ENCODE measurements at regions not wholly inside any gene's neighbourhood (a gene's known extent, or its start where the extent isn't known, plus 50 kb on each side); places are given as distances from the start of the nearest gene placed in this dataset.

DNA sequence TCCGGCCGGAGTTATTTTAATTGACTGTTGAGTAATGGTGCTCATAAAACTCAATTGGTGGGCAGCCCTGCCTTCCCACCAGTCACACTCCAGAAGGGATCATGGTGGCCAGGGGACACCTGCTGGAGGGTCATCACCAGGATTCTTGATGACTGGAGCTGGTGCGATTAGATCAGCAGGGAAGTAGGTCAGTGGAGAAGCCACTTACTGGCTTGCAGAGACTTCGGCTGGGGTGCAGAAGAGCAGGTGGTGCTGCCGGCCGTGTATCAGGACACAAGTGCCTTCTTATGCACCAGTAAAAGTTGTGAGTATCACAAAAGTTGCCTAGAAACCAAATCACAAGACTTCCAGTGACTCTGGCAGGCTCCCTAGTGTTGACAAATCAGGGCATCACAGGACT lies 82.6 kb upstream of the CHCHD3 start:
- no peak for TF ChIP-seq HNF4G (IDR thresholded peaks at IDR 0.05)
- Histone ChIP-seq H3K9me3 (ENCODE audit: control insufficient read depth in 4 of 4, low read length in 3 of 4) (no peaks in the 10 kb centered on the region), H3K4me3 (ENCODE audit: low read depth in 1 of 3, low read length in 3 of 3) (no peak overlapping the region), H3K4me1 (ENCODE audit: control insufficient read depth in 4 of 4, insufficient read depth in 4 of 4, low read length in 3 of 4) (no peaks in the 10 kb centered on the region), H3K36me3 (ENCODE audit: control insufficient read depth in 4 of 4, insufficient read depth in 3 of 4, low read depth in 1 of 4, low read length in 3 of 4) (no peaks in the 10 kb centered on the region), H3K27ac (ENCODE audit: low read depth in 1 of 2, low read length in 2 of 2) (no peak overlapping the region), H3K27me3 (ENCODE audit: control insufficient read depth in 4 of 4, insufficient read depth in 4 of 4, low read length in 3 of 4) (no peaks in the 10 kb centered on the region), H3K9ac (ENCODE audit: low read depth in 1 of 2, low read length in 2 of 2) (no peak overlapping the region)
- 84% methylated on average over 6 of the region's 6 CpGs for WGBS
- no peak for DNase-seq (ENCODE audit: low spot score)

DNA sequence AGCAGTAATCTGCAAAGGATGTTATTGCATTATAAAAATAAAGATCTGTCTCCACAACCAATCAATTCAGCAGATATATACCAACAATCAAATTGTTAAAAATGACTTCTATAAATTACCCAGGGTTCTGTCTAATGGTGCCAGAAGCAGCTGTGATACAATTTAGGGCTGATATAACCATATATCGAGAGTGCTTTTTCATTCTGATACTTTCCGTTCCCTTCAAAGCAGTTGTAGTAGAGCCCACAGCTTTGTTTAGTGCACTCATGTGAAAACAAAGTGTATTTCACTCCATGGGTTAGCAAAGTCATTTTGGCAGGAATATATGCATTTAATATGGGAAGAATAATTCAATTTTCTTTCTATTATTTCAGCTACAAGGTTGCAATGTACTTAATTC lies 83.1 kb upstream of the CHCHD3 start:
- H3K4me3 ChIP-seq (ENCODE audit: low read depth in 1 of 3, low read length in 3 of 3), result no peak overlapping the region
- H3K36me3 ChIP-seq (ENCODE audit: control insufficient read depth in 4 of 4, insufficient read depth in 3 of 4, low read depth in 1 of 4, low read length in 3 of 4), result no peaks in the 10 kb centered on the region
- no peak for DNase-seq (ENCODE audit: low spot score)
- no peaks in the 10 kb centered on the region for H3K4me1 ChIP-seq (ENCODE audit: control insufficient read depth in 4 of 4, insufficient read depth in 4 of 4, low read length in 3 of 4)
- H3K27me3 ChIP-seq (ENCODE audit: control insufficient read depth in 4 of 4, insufficient read depth in 4 of 4, low read length in 3 of 4), result no peaks in the 10 kb centered on the region
- no peaks in the 10 kb centered on the region for H3K9me3 ChIP-seq (ENCODE audit: control insufficient read depth in 4 of 4, low read length in 3 of 4)
- 87% methylated on average over 2 of the region's 2 CpGs for WGBS
- TF ChIP-seq ATF3 (IDR thresholded peaks at IDR 0.05) (no peak), RAD21 (IDR thresholded peaks at IDR 0.05) (no peak)
- no peak overlapping the region for H3K9ac ChIP-seq (ENCODE audit: low read depth in 1 of 2, low read length in 2 of 2)
- no peak overlapping the region for H3K27ac ChIP-seq (ENCODE audit: low read depth in 1 of 2, low read length in 2 of 2)

GRCh38 chr7:133165529-133165928 lies 83.6 kb upstream of the CHCHD3 start:
- TF ChIP-seq TAF1 (conservative IDR thresholded peaks at IDR 0.05) (no peak), RAD21 (IDR thresholded peaks at IDR 0.05) (no peak), SP1 (IDR thresholded peaks at IDR 0.05) (no peak), HNF4G (IDR thresholded peaks at IDR 0.05) (no peak), FOXA2 (IDR thresholded peaks at IDR 0.05) (no peak), MAX (IDR thresholded peaks at IDR 0.05) (no peak), ATF3 (IDR thresholded peaks at IDR 0.05) (no peak), ZBTB33 (IDR thresholded peaks at IDR 0.05) (no peak), REST (IDR thresholded peaks at IDR 0.05) (no peak), RXRA (IDR thresholded peaks at IDR 0.05) (no peak), NR2F2 (IDR thresholded peaks at IDR 0.05) (no peak), JUND (IDR thresholded peaks at IDR 0.05) (no peak), CTCF (IDR thresholded peaks at IDR 0.05; ENCODE audit: low read depth, low read length, missing input control) (no peak), YY1 (IDR thresholded peaks at IDR 0.05) (no peak), FOXA1 (IDR thresholded peaks at IDR 0.05) (no peak), EGR1 (IDR thresholded peaks at IDR 0.05; ENCODE audit: low read depth in 2 of 2) (no peak), GABPA (IDR thresholded peaks at IDR 0.05 in 1 of 2, conservative IDR thresholded peaks at IDR 0.05 in 1 of 2) (no peak), HNF4A (conservative IDR thresholded peaks at IDR 0.05) (no peak)
- Histone ChIP-seq H3K27ac (ENCODE audit: low read depth in 1 of 2, low read length in 2 of 2) (no peak overlapping the region), H3K27me3 (ENCODE audit: control insufficient read depth in 4 of 4, insufficient read depth in 4 of 4, low read length in 3 of 4) (no peaks in the 10 kb centered on the region), H3K9ac (ENCODE audit: low read depth in 1 of 2, low read length in 2 of 2) (no peak overlapping the region), H3K9me3 (ENCODE audit: control insufficient read depth in 4 of 4, low read length in 3 of 4) (no peaks in the 10 kb centered on the region), H3K4me3 (ENCODE audit: low read depth in 1 of 3, low read length in 3 of 3) (no peak overlapping the region), H3K4me1 (ENCODE audit: control insufficient read depth in 4 of 4, insufficient read depth in 4 of 4, low read length in 3 of 4) (no peaks in the 10 kb centered on the region), H3K36me3 (ENCODE audit: control insufficient read depth in 4 of 4, insufficient read depth in 3 of 4, low read depth in 1 of 4, low read length in 3 of 4) (no peaks in the 10 kb centered on the region)
- 71% methylated on average over 4 of the region's 4 CpGs for WGBS
- no peak for DNase-seq (ENCODE audit: low spot score)

Measured in liver (tissue), 8 donors.